NCI-H82 treated with DMSO at 0.1 percent for 48 hours (cell line): ENCODE measurements at regions not wholly inside any gene's neighbourhood (a gene's known extent, or its start where the extent isn't known, plus 50 kb on each side); places are given as distances from the start of the nearest gene placed in this dataset.
"Not testable (repeated sequence)": the region's sequence is repeated elsewhere in the genome, so short reads cannot be mapped to it uniquely, and the experiment has no call there.

Experiments used
- DNase-seq: peaks from one replicate; lab custom pipeline; 2025; ENCODE audit not compliant: unreplicated experiment; lab: John Stamatoyannopoulos, UW

GRCh38 chr21:23837564-23837963, 1769.7 kb downstream of the MRPL39 start:
- DNase-seq: no peak

- DNase-seq: no peak
Measured at GRCh38 chr21:23822760-23823159, 1784.5 kb downstream of the MRPL39 start.

- no peak for DNase-seq
Measured at GRCh38 chr21:23817337-23817736, 1789.9 kb downstream of the MRPL39 start.

DNA sequence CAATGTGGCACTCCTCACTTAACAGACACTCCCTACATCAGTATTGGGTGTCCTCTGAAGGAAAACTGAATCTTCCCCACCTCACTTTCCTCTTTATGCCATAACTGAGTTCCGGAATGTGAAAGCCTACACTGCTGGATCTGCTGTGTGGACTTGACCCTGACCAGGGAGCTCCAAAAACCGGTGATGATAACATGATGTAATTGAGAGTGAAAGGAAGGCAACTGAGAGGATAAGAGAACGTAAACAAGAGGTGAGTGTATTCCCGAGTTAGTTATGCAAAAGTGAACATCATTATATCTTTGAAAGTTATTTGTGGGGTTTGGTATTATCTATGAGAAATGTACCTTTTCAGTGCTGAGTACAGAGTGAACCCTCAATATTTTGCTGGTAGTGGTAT, 1794.8 kb downstream of the MRPL39 start:
- no peak for DNase-seq

- DNase-seq: no peak
Measured at GRCh38 chr21:23811805-23812204, 1795.5 kb downstream of the MRPL39 start.

DNA sequence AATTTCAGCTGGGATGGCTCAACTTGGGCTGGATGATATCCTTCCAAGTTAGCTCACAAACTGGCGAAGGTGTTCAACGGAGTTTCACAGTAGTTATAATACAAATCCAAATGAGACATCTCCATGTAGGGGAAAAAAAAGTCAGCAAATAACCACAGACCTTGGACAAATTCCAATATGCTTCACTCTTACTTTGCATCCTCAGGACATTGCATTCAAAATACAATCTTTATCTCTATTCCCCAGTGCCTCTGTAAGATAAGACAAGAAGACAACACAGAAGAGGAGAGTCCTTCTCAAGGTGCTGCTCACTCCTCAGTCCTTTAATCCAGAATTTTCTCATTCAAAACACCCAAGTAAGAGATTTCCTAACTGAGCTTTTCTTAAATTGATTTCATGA, 1797.7 kb downstream of the MRPL39 start:
- no peak for DNase-seq

GRCh38 chr21:23806966-23807548, 1800.2 kb downstream of the MRPL39 start:
- DNase-seq: not testable (repeated sequence)

GRCh38 chr21:23804866-23805265, 1802.4 kb downstream of the MRPL39 start:
- no peak for DNase-seq

DNA sequence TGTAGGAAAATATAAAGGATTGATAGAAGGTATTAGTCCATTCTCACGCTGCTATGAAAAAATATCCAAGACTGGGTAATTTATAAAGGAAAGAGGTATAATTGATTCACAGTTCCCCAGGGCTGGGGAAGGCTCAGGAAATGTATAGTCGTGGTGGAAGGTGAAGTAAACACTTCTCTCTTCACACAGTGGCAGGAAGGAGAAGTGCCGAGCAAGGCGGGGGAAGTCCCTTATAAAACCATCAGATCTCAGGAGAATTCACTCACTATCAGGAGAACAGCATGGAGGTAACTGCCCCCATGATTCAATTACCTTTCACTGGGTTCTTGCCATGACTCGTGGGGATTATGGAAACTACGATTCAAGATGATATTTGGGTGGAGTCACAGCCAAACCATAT, 1806.0 kb downstream of the MRPL39 start:
- DNase-seq: no peak

- DNase-seq: no peak
Measured at GRCh38 chr21:23799376-23799775, 1807.9 kb downstream of the MRPL39 start.

GRCh38 chr21:23792300-23792699, 1815.0 kb downstream of the MRPL39 start:
- DNase-seq: no peak

DNA sequence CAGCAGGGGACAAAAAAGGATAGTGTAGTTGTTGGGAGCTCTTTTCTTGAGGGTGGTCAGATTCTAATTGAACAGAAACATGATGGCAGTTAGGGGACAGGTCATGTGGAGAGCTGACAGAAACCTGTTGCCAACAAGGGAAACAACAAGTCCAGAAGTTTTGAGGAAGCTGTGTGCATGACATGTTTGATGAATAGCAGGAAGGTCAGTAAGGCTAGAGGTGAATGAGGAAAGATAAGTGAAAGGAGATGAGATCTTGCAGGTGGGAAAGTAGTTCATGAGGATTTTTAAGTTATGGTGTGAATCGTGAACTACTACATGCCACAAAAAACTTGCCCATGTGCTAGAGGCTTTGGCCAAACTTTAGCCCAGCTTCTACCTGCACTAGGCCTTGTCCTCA, 1817.4 kb downstream of the MRPL39 start:
- no peak for DNase-seq

- no peak for DNase-seq
Measured at GRCh38 chr21:23780326-23780725, 1827.0 kb downstream of the MRPL39 start.

DNA sequence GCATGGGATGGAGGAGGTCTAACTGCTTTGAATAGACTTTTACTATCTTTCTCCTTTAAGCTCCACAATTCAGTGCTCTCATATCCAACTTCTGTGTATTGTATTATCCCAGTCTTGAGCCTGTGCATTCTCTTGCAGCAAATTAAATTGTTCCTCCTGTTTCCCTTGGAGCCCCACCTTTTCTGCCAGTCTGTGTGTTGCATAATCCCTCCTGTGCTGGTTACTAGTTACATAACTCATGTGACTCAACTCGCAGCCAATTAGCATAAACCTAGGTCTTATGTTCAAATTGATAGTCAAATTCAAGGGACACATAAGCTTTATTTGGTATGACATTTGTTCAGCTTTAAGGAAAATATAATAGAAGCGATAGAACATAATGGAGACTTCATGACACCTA, 1863.5 kb downstream of the MRPL39 start:
- no peak for DNase-seq

GRCh38 chr21:23740463-23740862, 1866.8 kb downstream of the MRPL39 start:
- no peak for DNase-seq

- no peak for DNase-seq
Measured at GRCh38 chr21:23732776-23733175, 1874.5 kb downstream of the MRPL39 start.

DNA sequence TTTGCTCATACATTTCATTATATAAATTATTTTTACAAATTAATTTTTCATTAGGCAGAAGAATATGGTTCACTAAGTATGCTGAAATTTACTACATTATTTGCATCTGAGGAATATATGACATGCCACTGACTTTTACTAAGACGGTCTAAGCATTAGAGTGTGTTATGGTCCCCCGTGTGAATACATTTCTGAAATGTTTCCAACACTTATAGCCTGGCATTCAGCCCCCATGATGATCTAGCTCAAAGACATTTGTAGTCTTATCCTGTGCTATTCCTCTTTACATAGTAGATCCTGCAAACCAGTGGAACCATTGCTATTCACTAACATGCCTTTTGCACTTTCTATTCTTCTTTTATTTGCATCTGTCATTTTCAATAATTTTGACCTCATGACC, 1878.0 kb downstream of the MRPL39 start:
- DNase-seq: no peak

- DNase-seq: no peak
Measured at GRCh38 chr21:23725576-23725975, 1881.7 kb downstream of the MRPL39 start.

DNA sequence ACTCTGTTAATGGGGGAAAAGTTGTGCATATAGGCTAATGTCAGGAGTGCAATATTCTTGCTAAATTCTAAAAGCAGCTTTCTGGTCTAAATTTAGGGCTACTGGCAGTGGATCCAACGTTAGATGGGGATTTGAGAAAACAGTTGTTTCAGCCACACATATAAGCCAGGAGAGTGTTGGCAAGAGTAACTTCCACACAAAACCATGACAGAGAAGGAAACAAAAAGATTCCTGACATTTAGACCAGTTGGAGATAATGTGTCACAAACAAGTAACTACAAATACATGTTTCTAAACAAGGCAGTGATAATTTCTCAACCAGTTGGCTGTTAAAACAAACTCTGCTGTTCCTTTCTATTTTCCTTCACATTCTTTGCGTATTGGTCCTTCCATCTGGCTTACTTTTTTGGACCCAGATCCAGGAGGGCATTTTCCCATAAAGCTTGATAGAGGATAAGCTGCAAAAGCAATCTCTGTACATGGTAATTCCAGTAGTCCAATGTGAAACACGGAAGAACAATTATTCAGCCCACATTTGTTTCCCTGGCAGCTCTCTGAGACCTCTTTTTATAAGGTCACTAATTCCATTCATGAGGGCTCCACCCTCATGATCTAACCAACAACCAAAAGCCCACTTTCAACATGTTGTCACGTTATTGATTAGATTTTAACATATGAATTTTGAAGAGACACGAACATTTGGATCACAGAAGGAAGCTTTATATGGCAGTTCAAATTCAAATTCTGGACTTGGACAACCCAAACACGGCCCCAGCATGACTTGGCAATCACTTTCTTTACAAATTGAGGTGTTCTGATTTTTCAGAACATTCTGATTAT, 1888.6 kb downstream of the MRPL39 start:
- DNase-seq: no peak

- DNase-seq: no peak
Measured at GRCh38 chr21:23712166-23712565, 1895.1 kb downstream of the MRPL39 start.

GRCh38 chr21:23706431-23706830, 1900.8 kb downstream of the MRPL39 start:
- no peak for DNase-seq

- DNase-seq: no peak
Measured at GRCh38 chr21:23699402-23699801, 1907.9 kb downstream of the MRPL39 start.

- no peak for DNase-seq
Measured at GRCh38 chr21:23698619-23699018, 1908.7 kb downstream of the MRPL39 start.
